ENCODE measurements at regions not wholly inside any gene's neighbourhood (a gene's known extent, or its start where the extent isn't known, plus 50 kb on each side); places are given as distances from the start of the nearest gene placed in this dataset.

- no peak for DNase-seq (ENCODE audit: low read depth in 2 of 3, low spot score in 2 of 3)
Measured at GRCh38 chr2:67812682-67813081, 250.1 kb downstream of the C1D start.

GRCh38 chr2:67823726-67824125, 239.1 kb downstream of the C1D start:
- DNase-seq (ENCODE audit: low read depth in 2 of 3, low spot score in 2 of 3): no peak

- no peak for DNase-seq (ENCODE audit: low read depth in 2 of 3, low spot score in 2 of 3)
Measured at GRCh38 chr2:67824186-67824585, 238.6 kb downstream of the C1D start.

GRCh38 chr2:67825476-67825875, 237.3 kb downstream of the C1D start:
- DNase-seq (ENCODE audit: low read depth in 2 of 3, low spot score in 2 of 3): peak in 2 of 3 donors; percentile 25 to 62

- no peak for DNase-seq (ENCODE audit: low read depth in 2 of 3, low spot score in 2 of 3)
Measured at GRCh38 chr2:67828066-67828465, 234.7 kb downstream of the C1D start.

GRCh38 chr2:67829470-67829869, 233.3 kb downstream of the C1D start:
- no peak for DNase-seq (ENCODE audit: low read depth in 2 of 3, low spot score in 2 of 3)

GRCh38 chr2:67833632-67834031, 229.2 kb downstream of the C1D start:
- no peak for DNase-seq (ENCODE audit: low read depth in 2 of 3, low spot score in 2 of 3)

- DNase-seq (ENCODE audit: low read depth in 2 of 3, low spot score in 2 of 3): no peak
Measured at GRCh38 chr2:67834482-67834881, 228.3 kb downstream of the C1D start.

GRCh38 chr2:67835266-67835665, 227.5 kb downstream of the C1D start:
- no peak for DNase-seq (ENCODE audit: low read depth in 2 of 3, low spot score in 2 of 3)

GRCh38 chr2:67836866-67837265, 225.9 kb downstream of the C1D start:
- DNase-seq (ENCODE audit: low read depth in 2 of 3, low spot score in 2 of 3): no peak

- DNase-seq (ENCODE audit: low read depth in 2 of 3, low spot score in 2 of 3): no peak
Measured at GRCh38 chr2:67838205-67838604, 224.6 kb downstream of the C1D start.

- no peak for DNase-seq (ENCODE audit: low read depth in 2 of 3, low spot score in 2 of 3)
Measured at GRCh38 chr2:67839242-67839641, 223.6 kb downstream of the C1D start.

- no peak for DNase-seq (ENCODE audit: low read depth in 2 of 3, low spot score in 2 of 3)
Measured at GRCh38 chr2:67839668-67840067, 223.1 kb downstream of the C1D start.

- DNase-seq (ENCODE audit: low read depth in 2 of 3, low spot score in 2 of 3): peak in 2 of 3 donors; percentile 49 to 82
Measured at GRCh38 chr2:67840460-67841068, 222.2 kb downstream of the C1D start.

- no peak for DNase-seq (ENCODE audit: low read depth in 2 of 3, low spot score in 2 of 3)
Measured at GRCh38 chr2:67841711-67842110, 221.1 kb downstream of the C1D start.

GRCh38 chr2:67842375-67842959, 220.3 kb downstream of the C1D start:
- DNase-seq (ENCODE audit: low read depth in 2 of 3, low spot score in 2 of 3): no peak

- no peak for DNase-seq (ENCODE audit: low read depth in 2 of 3, low spot score in 2 of 3)
Measured at GRCh38 chr2:67844024-67844540, 218.7 kb downstream of the C1D start.

- no peak for DNase-seq (ENCODE audit: low read depth in 2 of 3, low spot score in 2 of 3)
Measured at GRCh38 chr2:67845621-67846369, 217.0 kb downstream of the C1D start.

- peak in 2 of 3 donors; percentile 56 to 82 for DNase-seq (ENCODE audit: low read depth in 2 of 3, low spot score in 2 of 3)
Measured at GRCh38 chr2:67846370-67847070, 216.3 kb downstream of the C1D start.

- DNase-seq (ENCODE audit: low read depth in 2 of 3, low spot score in 2 of 3): no peak
Measured at GRCh38 chr2:67848551-67849285, 214.1 kb downstream of the C1D start.

- DNase-seq (ENCODE audit: low read depth in 2 of 3, low spot score in 2 of 3): no peak
Measured at GRCh38 chr2:67851016-67851415, 211.8 kb downstream of the C1D start.

Data from hematopoietic multipotent progenitor cell (in vitro differentiated cells).